GM12878 (cell line): ENCODE measurements at regions not wholly inside any gene's neighbourhood (a gene's known extent, or its start where the extent isn't known, plus 50 kb on each side); places are given as distances from the start of the nearest gene placed in this dataset.

Experiments used
- BCL11A ChIP-seq: IDR thresholded peaks from 2 replicates; pipeline ENCODE4 v1.6.1; 2011; ENCODE audit warnings: low read depth, low read length
- CBX3 ChIP-seq: fragments of 200-600 bp; sonication (generic); IDR thresholded peaks from 2 replicates; pipeline ENCODE4 v1.6.1; 2016; ENCODE audit warnings: low read depth, borderline replicate concordance
- ESRRA ChIP-seq: IDR thresholded peaks from 2 replicates; pipeline ENCODE4 v1.6.1; 2012; ENCODE audit warnings: mild to moderate bottlenecking, low read length, improper control_type of control experiment
- FOXM1 ChIP-seq: IDR thresholded peaks from 2 replicates; pipeline ENCODE4 v1.6.1; 2012; ENCODE audit warnings: low read depth, mild to moderate bottlenecking, inconsistent platforms, low read length, moderate library complexity
- KDM1A ChIP-seq: fragments of 200-600 bp; sonication (generic); IDR thresholded peaks from 2 replicates; pipeline ENCODE4 v1.6.1; 2016; ENCODE audit warnings: borderline replicate concordance
- TF ChIP-seq, protein P1 (sequence below): fragments of 450-650 bp; IDR thresholded peaks from 2 replicates; pipeline ENCODE4 v1.6.1; 2016; ENCODE audit warnings: mild to moderate bottlenecking, moderate library complexity, borderline replicate concordance
- TF ChIP-seq, protein P2 (sequence below): fragments of 450-650 bp; formaldehyde crosslinking; IDR thresholded peaks from 2 replicates; pipeline ENCODE4 v1.4.0; 2020; ENCODE audit warnings: mild to moderate bottlenecking, moderate library complexity

DNA sequence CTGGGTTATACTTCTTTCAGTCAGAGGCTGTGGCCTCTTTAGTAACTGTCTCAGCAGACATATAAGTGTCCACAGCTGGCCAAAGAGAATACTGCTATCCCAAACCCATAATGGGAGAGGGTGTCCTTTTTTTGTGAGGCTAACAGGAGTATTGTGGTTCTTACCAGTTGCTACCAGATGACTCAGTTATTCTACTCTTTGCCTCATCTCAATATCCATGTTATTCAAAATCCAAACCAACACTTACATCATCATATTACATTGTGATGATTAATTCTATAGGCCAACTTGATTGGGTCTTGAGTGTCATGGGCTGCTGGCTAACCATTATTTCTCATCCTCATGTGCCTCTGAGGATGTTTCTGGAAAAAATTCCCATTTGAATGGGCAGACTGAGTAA is 120.9 kb downstream of the TMEM168 start (continued):
- no peak for TF ChIP-seq FOXM1
- no peak for TF ChIP-seq BCL11A
- TF ChIP-seq, protein P1, sequence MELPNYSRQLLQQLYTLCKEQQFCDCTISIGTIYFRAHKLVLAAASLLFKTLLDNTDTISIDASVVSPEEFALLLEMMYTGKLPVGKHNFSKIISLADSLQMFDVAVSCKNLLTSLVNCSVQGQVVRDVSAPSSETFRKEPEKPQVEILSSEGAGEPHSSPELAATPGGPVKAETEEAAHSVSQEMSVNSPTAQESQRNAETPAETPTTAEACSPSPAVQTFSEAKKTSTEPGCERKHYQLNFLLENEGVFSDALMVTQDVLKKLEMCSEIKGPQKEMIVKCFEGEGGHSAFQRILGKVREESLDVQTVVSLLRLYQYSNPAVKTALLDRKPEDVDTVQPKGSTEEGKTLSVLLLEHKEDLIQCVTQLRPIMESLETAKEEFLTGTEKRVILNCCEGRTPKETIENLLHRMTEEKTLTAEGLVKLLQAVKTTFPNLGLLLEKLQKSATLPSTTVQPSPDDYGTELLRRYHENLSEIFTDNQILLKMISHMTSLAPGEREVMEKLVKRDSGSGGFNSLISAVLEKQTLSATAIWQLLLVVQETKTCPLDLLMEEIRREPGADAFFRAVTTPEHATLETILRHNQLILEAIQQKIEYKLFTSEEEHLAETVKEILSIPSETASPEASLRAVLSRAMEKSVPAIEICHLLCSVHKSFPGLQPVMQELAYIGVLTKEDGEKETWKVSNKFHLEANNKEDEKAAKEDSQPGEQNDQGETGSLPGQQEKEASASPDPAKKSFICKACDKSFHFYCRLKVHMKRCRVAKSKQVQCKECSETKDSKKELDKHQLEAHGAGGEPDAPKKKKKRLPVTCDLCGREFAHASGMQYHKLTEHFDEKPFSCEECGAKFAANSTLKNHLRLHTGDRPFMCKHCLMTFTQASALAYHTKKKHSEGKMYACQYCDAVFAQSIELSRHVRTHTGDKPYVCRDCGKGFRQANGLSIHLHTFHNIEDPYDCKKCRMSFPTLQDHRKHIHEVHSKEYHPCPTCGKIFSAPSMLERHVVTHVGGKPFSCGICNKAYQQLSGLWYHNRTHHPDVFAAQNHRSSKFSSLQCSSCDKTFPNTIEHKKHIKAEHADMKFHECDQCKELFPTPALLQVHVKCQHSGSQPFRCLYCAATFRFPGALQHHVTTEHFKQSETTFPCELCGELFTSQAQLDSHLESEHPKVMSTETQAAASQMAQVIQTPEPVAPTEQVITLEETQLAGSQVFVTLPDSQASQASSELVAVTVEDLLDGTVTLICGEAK, result no peak
- TF ChIP-seq CBX3, result no peak
- no peak for TF ChIP-seq KDM1A
- no peak for TF ChIP-seq ESRRA
- TF ChIP-seq, protein P2, sequence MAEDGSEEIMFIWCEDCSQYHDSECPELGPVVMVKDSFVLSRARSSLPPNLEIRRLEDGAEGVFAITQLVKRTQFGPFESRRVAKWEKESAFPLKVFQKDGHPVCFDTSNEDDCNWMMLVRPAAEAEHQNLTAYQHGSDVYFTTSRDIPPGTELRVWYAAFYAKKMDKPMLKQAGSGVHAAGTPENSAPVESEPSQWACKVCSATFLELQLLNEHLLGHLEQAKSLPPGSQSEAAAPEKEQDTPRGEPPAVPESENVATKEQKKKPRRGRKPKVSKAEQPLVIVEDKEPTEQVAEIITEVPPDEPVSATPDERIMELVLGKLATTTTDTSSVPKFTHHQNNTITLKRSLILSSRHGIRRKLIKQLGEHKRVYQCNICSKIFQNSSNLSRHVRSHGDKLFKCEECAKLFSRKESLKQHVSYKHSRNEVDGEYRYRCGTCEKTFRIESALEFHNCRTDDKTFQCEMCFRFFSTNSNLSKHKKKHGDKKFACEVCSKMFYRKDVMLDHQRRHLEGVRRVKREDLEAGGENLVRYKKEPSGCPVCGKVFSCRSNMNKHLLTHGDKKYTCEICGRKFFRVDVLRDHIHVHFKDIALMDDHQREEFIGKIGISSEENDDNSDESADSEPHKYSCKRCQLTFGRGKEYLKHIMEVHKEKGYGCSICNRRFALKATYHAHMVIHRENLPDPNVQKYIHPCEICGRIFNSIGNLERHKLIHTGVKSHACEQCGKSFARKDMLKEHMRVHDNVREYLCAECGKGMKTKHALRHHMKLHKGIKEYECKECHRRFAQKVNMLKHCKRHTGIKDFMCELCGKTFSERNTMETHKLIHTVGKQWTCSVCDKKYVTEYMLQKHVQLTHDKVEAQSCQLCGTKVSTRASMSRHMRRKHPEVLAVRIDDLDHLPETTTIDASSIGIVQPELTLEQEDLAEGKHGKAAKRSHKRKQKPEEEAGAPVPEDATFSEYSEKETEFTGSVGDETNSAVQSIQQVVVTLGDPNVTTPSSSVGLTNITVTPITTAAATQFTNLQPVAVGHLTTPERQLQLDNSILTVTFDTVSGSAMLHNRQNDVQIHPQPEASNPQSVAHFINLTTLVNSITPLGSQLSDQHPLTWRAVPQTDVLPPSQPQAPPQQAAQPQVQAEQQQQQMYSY (CRISPR knock-in tag), result no peak
- TF ChIP-seq, all 136 proteins: peak for 0
